Psoas muscle (tissue), 7 donors: ENCODE measurements at regions not wholly inside any gene's neighbourhood (a gene's known extent, or its start where the extent isn't known, plus 50 kb on each side); places are given as distances from the start of the nearest gene placed in this dataset.

Experiments used
- ATAC-seq, 4 donors: fragments of 200-7000 bp; cut with Tn5 transposase; one replicate each; pipeline ENCODE4 v1.9.1; 2020; ENCODE audit warnings: moderate library complexity in 3 of 4, mild to moderate bottlenecking in 2 of 4
- DNase-seq, 2 donors: peaks; one replicate each; pipeline ENCODE4 v3.0.0-alpha.2; 2020
- H3K27ac ChIP-seq: fragments of 200-600 bp; one replicate; pipeline ENCODE4 v1.8.0; 2022
- H3K27me3 ChIP-seq, 3 donors: fragments of 200-600 bp in 1 of 3; one replicate each; pipeline versions ENCODE4 v1.6.1 to v1.8.0; 2013 to 2022; ENCODE audit warnings: low read length in 2 of 3, mild to moderate bottlenecking in 2 of 3, moderate library complexity in 1 of 3; ENCODE audit not compliant: insufficient read depth in 3 of 3
- H3K36me3 ChIP-seq, 2 donors: fragments of 200-600 bp in 1 of 2; one replicate each; pipeline versions ENCODE4 v1.6.1 to v1.8.0; 2013 to 2022; ENCODE audit warnings: low read depth in 1 of 2, mild to moderate bottlenecking in 1 of 2, moderate library complexity in 1 of 2; ENCODE audit not compliant: insufficient read depth in 1 of 2
- H3K4me1 ChIP-seq: fragments of 200-600 bp; one replicate; pipeline ENCODE4 v1.8.0; 2022
- H3K4me3 ChIP-seq: fragments of 200-600 bp; one replicate; pipeline ENCODE4 v1.8.0; 2022; ENCODE audit warnings: mild to moderate bottlenecking
- H3K9me3 ChIP-seq: fragments of 200-600 bp; one replicate; pipeline ENCODE4 v1.8.0; 2022
- CTCF ChIP-seq: fragments of 200-600 bp; IDR thresholded peaks from one replicate; pipeline ENCODE4 v1.8.0; 2022; ENCODE audit warnings: antibody characterized with exemption
- WGBS, 3 donors: extraction: QIAGEN DNeasy Blood & Tissue Kit; methylation state at CpG; one replicate each; pipeline versions ENCODE4 v1.1.6 to v1.1.7; 2013; 5-methylcytosine and 5-hydroxymethylcytosine counted together
- intact Hi-C, 2 donors: fragments of 100-400 bp; cut with DNase I; formaldehyde crosslinking; loops; one replicate each; pipeline versions ENCODE4 v1.11.0 to v1.14.2; 2022
- donor health status: healthy with polysubstance abuse.
- donor health status: DM: no; HTN: no; CAD: no; lungs with moderate emphysema.
- donor health status: Bipolar disorder and iron deficiency.
- donor health status: healthy.
- donor health status: DM: yes; HTN: yes; CAD: no.
- donor health status: DM: no; HTN: no; CAD: no.
- donor health status: DM: yes; HTN: yes; CAD: no.

GRCh38 chr18:51361130-51361860 lies 163.8 kb upstream of the MEX3C start:
- DNase-seq (no peak), ATAC-seq (peak; percentile 90 to 100 (median 96))
- peaks cover 12% of the 10 kb centered on the region for H3K4me1 ChIP-seq
- H3K9me3 ChIP-seq, result no peaks in the 10 kb centered on the region
- H3K4me3 ChIP-seq, result no peak overlapping the region
- intact Hi-C loops, result no loop called here
- no peaks in the 10 kb centered on the region for H3K36me3 ChIP-seq
- 47 to 57% (median 51%) methylated on average over 6 of the region's 6 CpGs for WGBS, 3 donors
- peak overlapping the region; percentile 75 for H3K27ac ChIP-seq
- no peak for TF ChIP-seq CTCF
- no peaks in the 10 kb centered on the region for H3K27me3 ChIP-seq

- WGBS, 3 donors, result 61 to 77% (median 72%) methylated on average over 1 of the region's 1 CpG
Measured at GRCh38 chr18:51363384-51363783, 165.9 kb upstream of the MEX3C start.

GRCh38 chr18:51370996-51371395 lies 173.5 kb upstream of the MEX3C start:
- intact Hi-C loops, result no loop called here
- H3K36me3 ChIP-seq, result no peaks in the 10 kb centered on the region
- 29 to 34% (median 31%) methylated on average over 3 of the region's 3 CpGs for WGBS, 3 donors
- no peaks in the 10 kb centered on the region for H3K27me3 ChIP-seq
- no peak overlapping the region for H3K27ac ChIP-seq
- ATAC-seq (no peak), DNase-seq (no peak)
- no peaks in the 10 kb centered on the region for H3K4me1 ChIP-seq
- H3K4me3 ChIP-seq, result no peak overlapping the region
- H3K9me3 ChIP-seq, result no peaks in the 10 kb centered on the region
- no peak for TF ChIP-seq CTCF

More at GRCh38 chr18:51363384-51363783, 165.9 kb upstream of the MEX3C start:
- no peak for TF ChIP-seq CTCF
- Histone ChIP-seq H3K4me3 (no peak overlapping the region), H3K36me3 (no peaks in the 10 kb centered on the region), H3K4me1 (peaks cover 12% of the 10 kb centered on the region), H3K27me3 (no peaks in the 10 kb centered on the region), H3K9me3 (no peaks in the 10 kb centered on the region), H3K27ac (no peak overlapping the region)
- intact Hi-C loops, result no loop called here
- ATAC-seq (no peak), DNase-seq (no peak)

GRCh38 chr18:51371929-51372328 lies 174.4 kb upstream of the MEX3C start:
- Histone ChIP-seq H3K4me1 (no peaks in the 10 kb centered on the region), H3K27me3 (no peaks in the 10 kb centered on the region), H3K36me3 (no peaks in the 10 kb centered on the region), H3K9me3 (no peaks in the 10 kb centered on the region), H3K4me3 (no peak overlapping the region), H3K27ac (no peak overlapping the region)
- TF ChIP-seq CTCF, result no peak
- intact Hi-C loops, result no loop called here
- WGBS, 3 donors, result 61 to 76% (median 76%) methylated on average over 1 of the region's 1 CpG
- no peak for DNase-seq
- no peak for ATAC-seq

- Histone ChIP-seq H3K27me3 (no peaks in the 10 kb centered on the region), H3K4me1 (no peaks in the 10 kb centered on the region), H3K4me3 (no peak overlapping the region), H3K36me3 (no peaks in the 10 kb centered on the region), H3K27ac (no peak overlapping the region), H3K9me3 (no peaks in the 10 kb centered on the region)
- 44 to 51% (median 45%) methylated on average over 4 of the region's 4 CpGs for whole genome bisulfite sequencing, 3 donors
- intact Hi-C loops, result loop anchor here (5.0 to 10.0 kb wide), 2 partner anchors 107 to 270 kb away; no protein-coding TSS in a partner anchor
- ATAC-seq (no peak), DNase-seq (no peak)
- TF ChIP-seq CTCF, result no peak
Measured at GRCh38 chr18:51382081-51382480, 184.6 kb upstream of the MEX3C start.
